Astrocyte (in vitro differentiated cells and primary cell): ENCODE measurements at regions not wholly inside any gene's neighbourhood (a gene's known extent, or its start where the extent isn't known, plus 50 kb on each side); places are given as distances from the start of the nearest gene placed in this dataset.

Experiments used
- DNase-seq: peaks from one replicate; pipeline ENCODE4 v3.0.0-alpha.2; 2010; ENCODE audit warnings: low read depth
- FAIRE-seq: peaks from 2 replicates; lab custom pipeline; 2011; peaks lifted over from hg19 to GRCh38; lab: Jason Lieb, UNC
- H2AFZ ChIP-seq: 2 replicates; pipeline ENCODE4 v1.6.0; 2012; ENCODE audit warnings: low read depth, low read length, inconsistent platforms
- H3K27ac ChIP-seq: 2 replicates; pipeline ENCODE4 v1.5.1; 2011; ENCODE audit warnings: low read depth, low read length, inconsistent platforms
- H3K27me3 ChIP-seq: 2 replicates; pipeline ENCODE4 v1.6.0; 2011; ENCODE audit warnings: low read length, inconsistent platforms; ENCODE audit not compliant: insufficient read depth
- H3K36me3 ChIP-seq: 2 replicates; pipeline ENCODE4 v1.5.1; 2011; ENCODE audit warnings: low read length, inconsistent platforms; ENCODE audit not compliant: insufficient read depth
- H3K4me1 ChIP-seq: 2 replicates; pipeline ENCODE4 v1.5.1; 2011; ENCODE audit warnings: low read length, inconsistent platforms; ENCODE audit not compliant: insufficient read depth
- H3K4me2 ChIP-seq: 2 replicates; pipeline ENCODE4 v1.6.0; 2012; ENCODE audit warnings: low read length, inconsistent platforms
- H3K4me3 ChIP-seq: 2 replicates; pipeline ENCODE4 v1.5.1; 2011; ENCODE audit warnings: low read depth, mild to moderate bottlenecking, low read length, inconsistent platforms; ENCODE audit not compliant: insufficient read depth
- H3K79me2 ChIP-seq: 2 replicates; pipeline ENCODE4 v1.6.0; 2012; ENCODE audit warnings: mild to moderate bottlenecking, low read length, inconsistent platforms; ENCODE audit not compliant: insufficient read depth
- H3K9ac ChIP-seq: 2 replicates; pipeline ENCODE4 v1.6.0; 2012; ENCODE audit warnings: mild to moderate bottlenecking, low read length, inconsistent platforms
- H3K9me3 ChIP-seq: 2 replicates; pipeline ENCODE4 v1.5.1; 2012; ENCODE audit warnings: low read depth, mild to moderate bottlenecking, low read length, inconsistent platforms; ENCODE audit not compliant: insufficient read depth
- H4K20me1 ChIP-seq: 2 replicates; pipeline ENCODE4 v1.6.0; 2012; ENCODE audit warnings: low read length, inconsistent platforms; ENCODE audit not compliant: insufficient read depth
- H3K27ac Mint-ChIP-seq: one replicate; pipeline ENCODE4 v1.8.0; 2021; ENCODE audit warnings: mild to moderate bottlenecking, mixed read lengths; ENCODE audit not compliant: unreplicated experiment
- H3K27me3 Mint-ChIP-seq: one replicate; pipeline ENCODE4 v1.8.0; 2021; ENCODE audit warnings: low read depth, mixed read lengths; ENCODE audit not compliant: unreplicated experiment
- H3K36me3 Mint-ChIP-seq: one replicate; pipeline ENCODE4 v1.8.0; 2021; ENCODE audit warnings: low read depth, mixed read lengths; ENCODE audit not compliant: unreplicated experiment
- H3K4me1 Mint-ChIP-seq: one replicate; pipeline ENCODE4 v1.8.0; 2021; ENCODE audit warnings: low read depth, mixed read lengths; ENCODE audit not compliant: unreplicated experiment
- H3K4me3 Mint-ChIP-seq: one replicate; pipeline ENCODE4 v1.8.0; 2021; ENCODE audit warnings: mild to moderate bottlenecking, moderate library complexity, mixed read lengths; ENCODE audit not compliant: unreplicated experiment
- H3K9me3 Mint-ChIP-seq: one replicate; pipeline ENCODE4 v1.8.0; 2021; ENCODE audit warnings: mild to moderate bottlenecking, mixed read lengths; ENCODE audit not compliant: unreplicated experiment
- CTCF ChIP-seq: IDR thresholded peaks from 2 replicates; pipeline ENCODE4 v1.5.1; 2011; ENCODE audit warnings: low read depth, mild to moderate bottlenecking, inconsistent platforms, low read length, moderate library complexity; ENCODE audit not compliant: insufficient read depth
- EZH2 ChIP-seq: IDR thresholded peaks from 2 replicates; pipeline ENCODE4 v1.6.1; 2012; ENCODE audit warnings: mild to moderate bottlenecking, low read length, inconsistent platforms; ENCODE audit not compliant: insufficient read depth

GRCh38 chr7:4574851-4575250 lies 107.2 kb upstream of the FOXK1 start:
- no peak for FAIRE-seq
- TF ChIP-seq EZH2 (no peak), CTCF (no peak)
- Mint-ChIP-seq H3K36me3 (no peaks in the 10 kb centered on the region), H3K4me3 (no peak overlapping the region), H3K4me1 (no peaks in the 10 kb centered on the region), H3K27me3 (peaks cover 10% of the 10 kb centered on the region), H3K9me3 (peaks cover 4% of the 10 kb centered on the region), H3K27ac (no peak overlapping the region)
- Histone ChIP-seq H3K9ac (no peak overlapping the region), H3K4me2 (no peak overlapping the region), H3K79me2 (no peaks in the 10 kb centered on the region), H3K4me3 (no peak overlapping the region), H3K9me3 (no peaks in the 10 kb centered on the region), H3K36me3 (no peaks in the 10 kb centered on the region), H3K27me3 (no peaks in the 10 kb centered on the region), H3K27ac (no peak overlapping the region), H2AFZ (no peak overlapping the region), H4K20me1 (no peaks in the 10 kb centered on the region), H3K4me1 (no peaks in the 10 kb centered on the region)
- no peak for DNase-seq

- Histone ChIP-seq H3K9me3 (no peaks in the 10 kb centered on the region), H2AFZ (no peak overlapping the region), H3K4me2 (no peak overlapping the region), H4K20me1 (no peaks in the 10 kb centered on the region), H3K4me3 (no peak overlapping the region), H3K79me2 (no peaks in the 10 kb centered on the region), H3K9ac (no peak overlapping the region), H3K27ac (no peak overlapping the region), H3K27me3 (no peaks in the 10 kb centered on the region), H3K36me3 (no peaks in the 10 kb centered on the region), H3K4me1 (no peaks in the 10 kb centered on the region)
- Mint-ChIP-seq H3K4me1 (no peaks in the 10 kb centered on the region), H3K9me3 (peaks cover 4% of the 10 kb centered on the region), H3K27ac (no peak overlapping the region), H3K4me3 (no peak overlapping the region), H3K36me3 (no peaks in the 10 kb centered on the region), H3K27me3 (peaks cover 10% of the 10 kb centered on the region)
- FAIRE-seq (no peak), DNase-seq (no peak)
- TF ChIP-seq CTCF, result no peak
Observed at GRCh38 chr7:4575254-4575653, 106.8 kb upstream of the FOXK1 start.

- no peaks in the 10 kb centered on the region for H3K4me1 Mint-ChIP-seq
- Histone ChIP-seq H3K4me2 (no peak overlapping the region), H3K79me2 (no peaks in the 10 kb centered on the region), H3K27me3 (no peaks in the 10 kb centered on the region), H3K4me1 (no peaks in the 10 kb centered on the region), H3K9me3 (no peaks in the 10 kb centered on the region), H2AFZ (no peak overlapping the region), H3K27ac (no peak overlapping the region), H3K4me3 (no peak overlapping the region), H4K20me1 (no peaks in the 10 kb centered on the region), H3K36me3 (no peaks in the 10 kb centered on the region), H3K9ac (no peak overlapping the region)
- peaks cover 4% of the 10 kb centered on the region for H3K36me3 Mint-ChIP-seq
- no peak for FAIRE-seq
- no peak overlapping the region for H3K4me3 Mint-ChIP-seq
- no peak for DNase-seq
- TF ChIP-seq EZH2, result no peak
- TF ChIP-seq CTCF, result no peak
- no peaks in the 10 kb centered on the region for H3K9me3 Mint-ChIP-seq
- peaks cover 12% of the 10 kb centered on the region for H3K27me3 Mint-ChIP-seq
- no peak overlapping the region for H3K27ac Mint-ChIP-seq
Observed at GRCh38 chr7:4602905-4603842, 78.9 kb upstream of the FOXK1 start.
